ENCODE measurements at regions not wholly inside any gene's neighbourhood (a gene's known extent, or its start where the extent isn't known, plus 50 kb on each side); places are given as distances from the start of the nearest gene placed in this dataset.

DNA sequence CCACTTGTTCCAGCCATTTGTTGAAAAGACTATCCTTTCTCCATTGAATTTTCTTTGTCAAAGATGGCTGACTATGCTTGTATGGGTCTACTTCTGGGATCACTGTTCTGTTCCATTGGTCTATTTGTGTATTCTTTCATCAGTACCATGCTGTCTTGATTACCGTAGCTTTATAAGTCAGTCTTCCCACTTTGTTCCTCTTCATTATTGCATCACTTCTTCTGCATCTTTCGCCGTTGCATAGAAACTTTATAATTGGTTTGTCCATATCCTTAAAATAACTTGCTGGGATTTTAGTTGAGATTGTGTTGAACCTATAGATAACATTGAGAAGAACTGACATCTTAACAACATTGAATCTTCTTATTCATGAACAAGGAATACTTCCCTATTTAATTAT, 598.8 kb downstream of the TBC1D22A start:
- no peak for TF ChIP-seq POLR2A (IDR thresholded peaks at IDR 0.05; ENCODE audit: borderline replicate concordance, extremely low read depth, insufficient read depth, insufficient read length)
- TF ChIP-seq, protein P1, sequence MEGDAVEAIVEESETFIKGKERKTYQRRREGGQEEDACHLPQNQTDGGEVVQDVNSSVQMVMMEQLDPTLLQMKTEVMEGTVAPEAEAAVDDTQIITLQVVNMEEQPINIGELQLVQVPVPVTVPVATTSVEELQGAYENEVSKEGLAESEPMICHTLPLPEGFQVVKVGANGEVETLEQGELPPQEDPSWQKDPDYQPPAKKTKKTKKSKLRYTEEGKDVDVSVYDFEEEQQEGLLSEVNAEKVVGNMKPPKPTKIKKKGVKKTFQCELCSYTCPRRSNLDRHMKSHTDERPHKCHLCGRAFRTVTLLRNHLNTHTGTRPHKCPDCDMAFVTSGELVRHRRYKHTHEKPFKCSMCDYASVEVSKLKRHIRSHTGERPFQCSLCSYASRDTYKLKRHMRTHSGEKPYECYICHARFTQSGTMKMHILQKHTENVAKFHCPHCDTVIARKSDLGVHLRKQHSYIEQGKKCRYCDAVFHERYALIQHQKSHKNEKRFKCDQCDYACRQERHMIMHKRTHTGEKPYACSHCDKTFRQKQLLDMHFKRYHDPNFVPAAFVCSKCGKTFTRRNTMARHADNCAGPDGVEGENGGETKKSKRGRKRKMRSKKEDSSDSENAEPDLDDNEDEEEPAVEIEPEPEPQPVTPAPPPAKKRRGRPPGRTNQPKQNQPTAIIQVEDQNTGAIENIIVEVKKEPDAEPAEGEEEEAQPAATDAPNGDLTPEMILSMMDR (IDR thresholded peaks at IDR 0.05 in 2 of 3, conservative IDR thresholded peaks at IDR 0.05 in 1 of 3; ENCODE audit: borderline replicate concordance in 1 of 3, insufficient read depth in 1 of 3, low read depth in 2 of 3, low read length in 2 of 3), result no peak
